HCT116 (cell line): ENCODE measurements at regions not wholly inside any gene's neighbourhood (a gene's known extent, or its start where the extent isn't known, plus 50 kb on each side); places are given as distances from the start of the nearest gene placed in this dataset.

Experiments
- ATAC-seq: fragments of 200-7000 bp; cut with Tn5 transposase; 2 replicates; pipeline ENCODE4 v1.9.1; 2020; ENCODE audit warnings: mild to moderate bottlenecking, moderate library complexity
- BruUV-seq: library from RNA; stranded (reverse); fragments of 400-500 nt; replicated peaks from 2 replicates; lab custom pipeline; 2021; lab: Mats Ljungman, UMichigan
- CTCF ChIA-PET: fragments of 300-600 bp; sonication (Branson Sonifier 250); formaldehyde crosslinking; loops from one replicate; lab custom pipeline; 2021; ENCODE audit warnings: antibody characterized with exemption; lab: Charles Lee
- POLR2A ChIA-PET: fragments of 300-600, 350-600 bp; sonication (Branson Sonifier 250); formaldehyde crosslinking; loops from one replicate; lab custom pipeline; 2021; ENCODE audit warnings: antibody characterized with exemption; lab: Charles Lee
- RAD21 ChIA-PET, 2 experiments: fragments of 300-600 bp; sonication (Branson Sonifier 250); formaldehyde crosslinking; loops; one replicate each; lab custom pipeline; 2023; ENCODE audit warnings: low total read pairs in 2 of 2; ENCODE audit not compliant: uncharacterized antibody in 2 of 2, unreplicated experiment in 2 of 2, low non-redundant PET in 1 of 2; lab: Charles Lee
- DNase-seq: peaks from one replicate; pipeline ENCODE4 v3.0.0-alpha.2; 2010; ENCODE audit warnings: low read depth, low spot score
- H2AFZ ChIP-seq: fragments of 200-600 bp; shearing (Covaris generic), sonication (generic); 2 replicates; pipeline ENCODE4 v1.6.1; 2017; ENCODE audit warnings: low read depth, mixed run types, mixed read lengths, antibody characterized with exemption, low read length; ENCODE audit not compliant: poor library complexity, severe bottlenecking
- H3K27ac ChIP-seq: 2 replicates; pipeline ENCODE4 v1.5.1; 2012; ENCODE audit warnings: low read depth, low read length
- H3K27me3 ChIP-seq: fragments of 200-600 bp; sonication (generic); 2 replicates; pipeline ENCODE4 v1.6.1; 2016; ENCODE audit warnings: mixed run types, low read length, mixed read lengths; ENCODE audit not compliant: insufficient read depth
- H3K36me3 ChIP-seq, 2 experiments: fragments of 200-500 bp in 1 of 2; fragments of 200-600 bp in 1 of 2; sonication (Bioruptor generic) in 1 of 2; sonication (generic) in 1 of 2; 2 replicates each; pipeline versions ENCODE4 v1.5.1 to v1.6.1; 2014 to 2016; ENCODE audit warnings: low read length in 2 of 2, inconsistent platforms in 1 of 2, mixed read lengths in 1 of 2, mixed run types in 1 of 2; ENCODE audit not compliant: insufficient read depth in 2 of 2, control insufficient read depth in 1 of 2
- H3K4me1 ChIP-seq, 2 experiments: fragments of 200-600 bp in 1 of 2; sonication (generic) in 1 of 2; 2 replicates each; pipeline versions ENCODE4 v1.5.1 to v1.6.1; 2012 to 2017; ENCODE audit warnings: low read length in 2 of 2, inconsistent platforms in 1 of 2, mild to moderate bottlenecking in 1 of 2, mixed read lengths in 1 of 2, mixed run types in 1 of 2, moderate library complexity in 1 of 2; ENCODE audit not compliant: insufficient read depth in 2 of 2, control insufficient read depth in 1 of 2
- H3K4me2 ChIP-seq: fragments of 200-600 bp; sonication (generic); 2 replicates; pipeline ENCODE4 v1.6.1; 2017; ENCODE audit warnings: mixed run types, low read length, mixed read lengths
- H3K4me3 ChIP-seq, 2 experiments: fragments of 200-600 bp in 1 of 2; sonication (generic) in 1 of 2; replicated peaks in 1 of 2; 2 replicates each; pipeline ENCODE4 v1.5.1; 2011 to 2016; ENCODE audit warnings: low read length in 2 of 2, control low read depth in 1 of 2, low read depth in 1 of 2, mild to moderate bottlenecking in 1 of 2, mixed read lengths in 1 of 2, mixed run types in 1 of 2
- H3K79me2 ChIP-seq: fragments of 200-600 bp; sonication (generic); 2 replicates; pipeline ENCODE4 v1.6.1; 2017; ENCODE audit warnings: mild to moderate bottlenecking, mixed run types, low read length, moderate library complexity, mixed read lengths; ENCODE audit not compliant: insufficient read depth
- H3K9ac ChIP-seq: fragments of 200-600 bp; sonication (generic); 2 replicates; pipeline ENCODE4 v1.6.1; 2016; ENCODE audit warnings: low read length, mixed read lengths
- H3K9me2 ChIP-seq: fragments of 200-600 bp; sonication (generic), shearing (Covaris generic); 2 replicates; pipeline ENCODE4 v1.6.1; 2017; ENCODE audit warnings: mixed run types, mild to moderate bottlenecking, moderate library complexity; ENCODE audit not compliant: insufficient read depth
- H3K9me3 ChIP-seq, 2 experiments: fragments of 200-500 bp in 1 of 2; fragments of 200-600 bp in 1 of 2; sonication (Bioruptor generic) in 1 of 2; sonication (generic) in 1 of 2; 2 replicates each; pipeline ENCODE4 v1.6.1; 2014 to 2017; ENCODE audit warnings: low read length in 2 of 2, mixed read lengths in 2 of 2, inconsistent platforms in 1 of 2, low read depth in 1 of 2, mild to moderate bottlenecking in 1 of 2, mixed run types in 1 of 2, moderate library complexity in 1 of 2; ENCODE audit not compliant: control insufficient read depth in 1 of 2, insufficient read depth in 1 of 2
- H4K20me1 ChIP-seq: fragments of 200-600 bp; sonication (generic), shearing (Covaris generic); 2 replicates; pipeline ENCODE4 v1.6.1; 2017; ENCODE audit warnings: mixed run types, mild to moderate bottlenecking, moderate library complexity; ENCODE audit not compliant: insufficient read depth
- ATF3 ChIP-seq: IDR thresholded peaks from 2 replicates; pipeline ENCODE4 v1.6.1; 2012
- CEBPB ChIP-seq: IDR thresholded peaks from 2 replicates; pipeline ENCODE4 v1.6.1; 2012; ENCODE audit warnings: low read depth
- CTCF ChIP-seq, 3 experiments: fragments of 200-600 bp in 1 of 3; sonication (generic) in 1 of 3; IDR thresholded peaks in 2 of 3; conservative IDR thresholded peaks in 1 of 3; 2 replicates each; pipeline ENCODE4 v1.5.1; 2012 to 2017; ENCODE audit warnings: low read depth in 2 of 3, low read length in 2 of 3, antibody characterized with exemption in 1 of 3, borderline replicate concordance in 1 of 3, control low read depth in 1 of 3, mild to moderate bottlenecking in 1 of 3, mixed read lengths in 1 of 3, mixed run types in 1 of 3, moderate library complexity in 1 of 3; ENCODE audit not compliant: insufficient read depth in 1 of 3
- EGR1 ChIP-seq: IDR thresholded peaks from 2 replicates; pipeline ENCODE4 v1.6.1; 2012; ENCODE audit warnings: low read depth
- ELF1 ChIP-seq: IDR thresholded peaks from 2 replicates; pipeline ENCODE4 v1.6.1; 2012; ENCODE audit warnings: low read depth, borderline replicate concordance
- FOSL1 ChIP-seq: IDR thresholded peaks from 2 replicates; pipeline ENCODE4 v1.6.1; 2012; ENCODE audit warnings: low read depth
- JUND ChIP-seq: IDR thresholded peaks from 2 replicates; pipeline ENCODE4 v1.6.1; 2012
- POLR2A ChIP-seq: IDR thresholded peaks from 2 replicates; pipeline ENCODE4 v1.7.0; 2011; ENCODE audit warnings: borderline replicate concordance; ENCODE audit not compliant: insufficient read depth, insufficient read length; ENCODE audit errors: extremely low read depth
- POLR2AphosphoS5 ChIP-seq: IDR thresholded peaks from 2 replicates; pipeline ENCODE4 v1.6.1; 2011; ENCODE audit warnings: mild to moderate bottlenecking, low read depth, low read length, moderate library complexity
- RAD21 ChIP-seq: IDR thresholded peaks from 2 replicates; pipeline ENCODE4 v1.6.1; 2012; ENCODE audit warnings: low read depth, mild to moderate bottlenecking
- REST ChIP-seq: IDR thresholded peaks from 2 replicates; pipeline ENCODE4 v1.6.1; 2012; ENCODE audit warnings: low read depth
- SIN3A ChIP-seq: IDR thresholded peaks from 2 replicates; pipeline ENCODE4 v1.6.1; 2012; ENCODE audit warnings: low read depth
- SP1 ChIP-seq: IDR thresholded peaks from 2 replicates; pipeline ENCODE4 v1.6.1; 2012; ENCODE audit warnings: low read depth
- SRF ChIP-seq: IDR thresholded peaks from 2 replicates; pipeline ENCODE4 v1.6.1; 2012; ENCODE audit warnings: low read depth
- TCF7L2 ChIP-seq: IDR thresholded peaks from 2 replicates; pipeline ENCODE4 v1.7.0; 2011; ENCODE audit warnings: borderline replicate concordance, inconsistent platforms; ENCODE audit not compliant: insufficient read depth, insufficient read length; ENCODE audit errors: extremely low read depth
- YY1 ChIP-seq: IDR thresholded peaks from 2 replicates; pipeline ENCODE4 v1.6.1; 2011; ENCODE audit warnings: low read length, low read depth, moderate library complexity, mild to moderate bottlenecking; ENCODE audit not compliant: insufficient replicate concordance; ENCODE audit errors: extremely low read depth
- ZBTB33 ChIP-seq: IDR thresholded peaks from 2 replicates; pipeline ENCODE4 v1.6.1; 2011; ENCODE audit warnings: mild to moderate bottlenecking, low read length, moderate library complexity; ENCODE audit not compliant: insufficient replicate concordance; ENCODE audit errors: extremely low read depth
- ZFX ChIP-seq: fragments of 450-650 bp; IDR thresholded peaks from 2 replicates; pipeline ENCODE4 v1.6.1; 2017
- ZNF274 ChIP-seq: fragments of 200-500 bp; sonication (Bioruptor generic); IDR thresholded peaks from 2 replicates; pipeline ENCODE4 v1.6.1; 2014; ENCODE audit warnings: mild to moderate bottlenecking, low read depth, low read length, inconsistent platforms
- intact Hi-C: fragments of 100-400 bp; cut with micrococcal nuclease; formaldehyde crosslinking; loops from 2 replicates; pipeline ENCODE4 v1.10.0; 2022
- TF ChIP-seq, protein P1 (sequence below): IDR thresholded peaks from 2 replicates; pipeline ENCODE4 v1.6.1; 2012

DNA sequence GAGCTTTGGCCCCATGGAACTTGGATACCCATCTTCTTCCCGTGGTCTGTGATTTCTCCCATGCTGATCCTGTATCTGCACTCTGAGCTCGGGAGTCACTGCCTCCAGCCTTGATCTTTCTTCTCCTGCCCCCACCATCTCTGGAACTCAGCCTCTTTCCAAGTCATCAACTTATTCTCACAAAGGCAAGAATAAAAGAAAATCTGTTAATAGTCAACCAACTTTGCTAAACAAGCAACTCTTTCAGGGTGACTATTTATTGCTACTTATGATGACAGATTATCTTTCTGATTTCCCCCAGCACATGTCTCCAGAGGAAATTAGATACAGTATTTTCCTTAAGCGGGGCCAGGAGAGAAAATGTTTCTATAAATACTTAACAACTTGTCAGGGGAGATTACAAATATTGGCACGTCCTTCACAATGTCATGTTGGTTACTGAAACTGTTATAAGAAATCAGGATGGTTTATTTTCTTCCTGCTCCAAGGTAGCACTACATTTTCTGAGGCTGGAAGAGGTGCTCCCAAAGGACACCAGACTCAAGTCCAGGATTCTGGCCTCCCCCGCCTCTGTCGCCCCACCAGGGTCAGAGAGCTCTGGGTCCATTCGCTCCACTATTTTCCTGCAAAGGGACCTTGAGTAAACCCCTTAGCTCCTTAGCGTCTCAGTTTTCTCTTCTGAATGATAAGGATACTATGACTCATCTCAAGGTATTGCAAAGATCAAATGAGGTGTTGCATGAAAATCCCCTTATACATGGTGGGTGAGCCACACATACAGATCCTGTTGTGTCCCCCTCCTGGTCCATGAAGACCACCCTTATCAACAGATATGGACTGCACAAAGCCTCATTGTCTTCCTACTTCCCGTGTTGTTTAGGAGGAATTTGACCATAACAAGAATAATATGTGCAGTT lies 205.2 kb upstream of the WSCD1 start:
- no peak for DNase-seq
- H4K20me1 ChIP-seq: no peaks in the 10 kb centered on the region
- BruUV-seq: no TSS peak

More for the DNA sequence above, 205.2 kb upstream of the WSCD1 start:
- Histone ChIP-seq H3K4me2 (no peak overlapping the region), H3K27me3 (peaks cover 12% of the 10 kb centered on the region)
- RAD21 ChIA-PET: no interaction called here
- TF ChIP-seq YY1 (no peak), SIN3A (no peak), CTCF (IDR thresholded peaks at IDR 0.05 in 2 of 3, conservative IDR thresholded peaks at IDR 0.05 in 1 of 3; ENCODE audit: borderline replicate concordance in 1 of 3, insufficient read depth in 1 of 3, low read depth in 2 of 3, low read length in 2 of 3) (no peak), POLR2A (no peak), ATF3 (no peak), ZFX (no peak), ZBTB33 (no peak), EGR1 (no peak), CEBPB (no peak), POLR2AphosphoS5 (no peak), REST (no peak), SRF (no peak), FOSL1 (no peak), SP1 (no peak), TCF7L2 (no peak), ELF1 (no peak), ZNF274 (no peak), RAD21 (no peak), JUND (no peak)
- TF ChIP-seq, protein P1, sequence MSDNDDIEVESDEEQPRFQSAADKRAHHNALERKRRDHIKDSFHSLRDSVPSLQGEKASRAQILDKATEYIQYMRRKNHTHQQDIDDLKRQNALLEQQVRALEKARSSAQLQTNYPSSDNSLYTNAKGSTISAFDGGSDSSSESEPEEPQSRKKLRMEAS: no peak
- TF ChIP-seq, all 23 proteins: peak for 0
- Histone ChIP-seq H3K36me3 (no peaks in the 10 kb centered on the region), H3K9ac (no peak overlapping the region), H3K4me1 (no peaks in the 10 kb centered on the region), H3K9me3 (no peaks in the 10 kb centered on the region), H3K27ac (no peak overlapping the region), H2AFZ (no peak overlapping the region), H3K9me2 (no peaks in the 10 kb centered on the region), H3K79me2 (no peaks in the 10 kb centered on the region), H3K4me3 (no peak overlapping the region)
- intact Hi-C loops: no loop called here
- CTCF ChIA-PET: no interaction called here
- POLR2A ChIA-PET: no interaction called here
- ATAC-seq: no peak
